Anterior cingulate cortex (tissue), 58 donors: ENCODE measurements at regions not wholly inside any gene's neighbourhood (a gene's known extent, or its start where the extent isn't known, plus 50 kb on each side); places are given as distances from the start of the nearest gene placed in this dataset.
A peak's percentile ranks its signal among the peaks of the same experiment; 100 is the strongest.
"Not testable (repeated sequence)": the region's sequence is repeated elsewhere in the genome, so short reads cannot be mapped to it uniquely, and the experiment has no call there.

Source experiments
- DNase-seq, 58 donors: peaks; one replicate each; lab custom pipeline; 2025; lab: John Stamatoyannopoulos, UW

DNA sequence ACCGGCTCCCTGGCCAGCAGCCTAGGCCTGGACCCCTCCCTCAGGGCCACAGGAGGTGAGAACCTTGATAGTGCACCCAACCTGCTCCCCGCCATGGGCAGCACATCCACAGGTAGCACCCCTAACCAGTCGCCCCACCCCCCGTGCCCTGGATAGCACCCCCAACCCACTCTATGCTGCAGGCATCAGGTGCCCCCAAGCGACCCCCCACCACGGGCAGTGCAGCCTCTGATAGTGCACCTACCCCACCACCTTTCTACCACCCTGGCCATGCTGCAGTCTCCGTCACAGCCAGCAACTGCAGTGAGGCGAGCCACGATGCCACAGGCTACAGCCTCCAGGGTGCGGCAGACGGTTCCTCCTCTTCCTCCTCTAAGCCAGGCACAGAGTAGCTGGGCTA is 55.6 kb downstream of the SOWAHC start:
- DNase-seq, result no peak

DNA sequence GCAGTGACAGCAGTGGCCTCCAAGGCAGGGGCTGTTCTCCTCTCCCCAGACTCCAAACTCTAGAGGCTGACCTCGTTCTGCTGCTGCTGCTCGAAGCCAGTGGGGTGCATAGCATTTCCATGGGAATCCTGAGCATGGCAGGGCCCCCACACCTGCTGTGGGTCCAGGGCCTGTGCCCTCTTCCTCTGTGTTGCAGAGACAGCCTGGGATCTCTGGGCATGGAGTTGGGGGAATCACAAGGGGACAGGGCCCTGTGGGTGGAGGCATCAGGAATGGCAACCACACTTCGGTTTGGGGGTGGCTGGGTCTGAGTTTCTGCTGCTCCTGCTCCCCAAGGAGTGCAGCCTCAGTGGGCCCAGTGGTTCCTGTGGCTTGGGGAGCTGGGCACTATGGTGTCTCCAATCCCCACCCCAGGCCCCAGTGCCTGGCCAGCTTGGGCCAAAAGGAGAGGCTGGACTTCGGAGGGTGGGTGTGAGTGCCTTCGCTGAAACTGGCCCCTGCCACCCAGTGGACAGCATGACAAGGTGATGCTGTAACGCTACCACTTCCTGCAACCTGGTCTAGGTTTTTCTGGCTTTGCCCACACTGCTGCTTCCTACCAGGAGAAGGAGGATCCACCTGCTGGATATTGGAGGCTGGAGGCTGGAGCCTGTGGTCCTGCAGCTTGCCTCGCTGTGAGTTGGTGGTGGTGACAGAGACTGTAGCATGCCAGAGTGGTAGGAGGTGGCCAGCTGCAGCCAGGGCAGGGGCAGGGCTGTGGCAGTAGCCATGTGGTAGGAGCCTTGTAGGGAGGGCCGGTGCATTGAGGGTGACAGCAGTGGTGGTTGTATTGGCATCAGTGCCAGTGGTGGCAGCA is 56.6 kb downstream of the SOWAHC start:
- no peak for DNase-seq

DNA sequence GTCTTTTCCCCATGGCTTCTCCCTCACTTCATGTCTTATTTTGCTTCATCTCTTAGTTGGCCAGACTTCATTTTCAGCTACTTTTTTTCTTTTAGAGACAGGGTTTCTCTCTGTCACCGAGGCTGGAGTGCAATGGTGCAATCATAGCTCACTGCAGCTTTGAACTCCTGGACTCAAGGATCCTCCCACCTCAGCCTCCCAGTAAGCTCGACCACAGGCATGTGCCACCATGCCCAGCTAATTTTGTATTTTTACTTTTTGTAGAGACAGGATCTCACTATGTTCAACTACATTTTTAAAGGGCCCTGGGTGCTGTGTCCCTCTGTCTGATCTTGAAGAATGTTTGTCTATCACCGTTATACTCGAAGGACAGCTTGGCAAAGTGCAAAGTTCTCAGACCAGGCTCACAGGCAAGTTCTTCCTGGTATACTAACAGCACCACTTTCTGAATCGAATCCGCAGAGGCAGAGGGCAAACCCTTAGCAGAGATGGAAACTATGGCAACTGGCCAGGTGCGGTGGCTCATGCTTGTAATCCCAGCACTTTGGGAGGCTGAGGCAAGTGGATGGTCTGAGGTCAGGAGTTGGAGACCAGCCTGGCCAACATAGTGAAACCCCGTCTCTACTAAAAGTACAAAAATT is 60.9 kb downstream of the SOWAHC start:
- DNase-seq, result no peak

DNA sequence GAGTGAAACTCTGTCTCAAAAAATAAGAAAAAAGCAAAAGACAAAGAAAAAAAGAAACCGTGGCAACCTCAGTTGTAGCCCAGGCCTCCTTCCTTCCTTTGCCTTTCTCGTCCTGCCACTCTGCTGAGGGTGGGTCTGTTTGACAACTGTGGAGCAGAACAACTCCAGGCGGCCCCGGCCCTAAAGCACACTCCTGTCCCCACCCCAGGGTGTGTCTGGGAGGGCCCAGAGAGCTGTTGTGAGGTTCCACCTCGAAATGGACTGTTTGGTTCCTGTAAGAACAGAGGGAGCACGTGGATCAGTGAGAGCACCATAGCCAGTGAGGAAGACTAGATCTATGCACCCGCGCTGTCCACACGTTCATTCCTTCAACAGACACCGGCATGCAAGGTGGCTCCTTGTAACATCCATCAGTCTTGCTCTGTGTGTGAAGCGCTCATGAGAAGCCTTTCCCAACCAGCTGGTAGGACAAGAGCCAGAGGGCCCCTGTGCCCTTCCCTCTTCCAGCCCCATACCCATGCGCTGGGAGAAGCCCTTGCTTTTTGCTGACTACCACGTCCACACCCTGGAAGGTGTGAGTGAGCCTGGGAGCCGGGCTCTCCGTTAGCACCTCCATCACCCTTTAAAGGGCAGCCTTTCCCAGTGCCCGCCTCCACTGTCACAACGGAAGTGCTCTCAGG is 61.6 kb downstream of the SOWAHC start:
- no peak for DNase-seq

DNA sequence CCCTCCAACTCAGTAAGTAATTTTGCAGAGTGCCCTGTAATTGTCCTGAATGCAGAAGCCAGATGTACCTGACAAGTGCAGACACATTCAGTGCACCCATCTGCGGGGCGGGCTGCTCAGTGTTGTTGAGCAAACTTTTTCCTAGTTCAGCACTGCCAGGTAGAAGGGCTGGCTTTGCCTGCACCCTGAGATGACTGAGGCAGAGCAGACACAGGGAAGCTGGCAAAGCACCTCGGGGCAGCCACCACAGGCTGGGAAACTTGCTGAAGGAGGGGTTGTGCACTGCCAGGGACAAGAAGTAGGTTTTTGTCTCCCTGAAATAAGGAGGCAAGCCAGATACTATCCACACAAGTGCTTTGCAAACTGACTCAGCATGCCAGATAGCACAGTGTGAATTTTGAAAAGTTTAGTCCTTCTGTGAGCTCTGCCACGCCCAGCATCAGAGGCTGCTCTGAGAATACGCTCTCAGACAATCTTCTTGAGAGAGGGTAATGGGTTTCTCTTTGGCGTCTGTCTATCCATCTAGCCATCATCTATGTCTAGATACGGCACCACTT is 62.3 kb downstream of the SOWAHC start:
- peak in 3 of 58 donors; percentile 1 to 24 (median 8) for DNase-seq

DNA sequence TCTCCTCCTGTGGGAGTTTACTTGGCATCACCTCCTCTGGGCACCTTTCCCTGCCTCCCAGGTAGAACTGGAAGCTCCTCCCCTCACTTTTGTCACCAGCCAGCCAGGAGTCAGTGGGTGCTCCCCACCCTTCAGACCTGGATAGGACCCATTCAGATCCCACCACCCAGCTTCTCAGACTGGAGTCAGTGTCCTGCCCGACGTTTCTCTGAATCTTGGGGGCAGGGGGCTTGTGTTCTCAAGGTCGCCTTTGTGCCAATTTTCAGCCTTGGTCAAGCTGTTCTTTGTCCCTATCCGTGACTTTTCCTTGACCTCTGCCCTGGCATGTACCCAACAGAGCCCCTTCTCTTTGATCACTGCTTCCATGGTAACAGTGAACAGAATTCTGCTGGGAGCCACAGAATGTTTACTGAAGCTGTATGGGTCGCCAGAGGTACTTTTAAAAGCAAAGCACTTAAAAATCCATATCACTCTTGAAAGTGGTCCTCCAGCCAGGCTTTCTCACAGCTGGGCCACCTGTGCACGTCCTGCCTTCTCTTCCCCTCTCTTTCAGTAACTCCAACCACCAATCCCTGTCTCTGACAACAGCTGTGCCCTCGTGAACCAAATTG is 63.1 kb downstream of the SOWAHC start:
- DNase-seq, result not testable (repeated sequence)

DNA sequence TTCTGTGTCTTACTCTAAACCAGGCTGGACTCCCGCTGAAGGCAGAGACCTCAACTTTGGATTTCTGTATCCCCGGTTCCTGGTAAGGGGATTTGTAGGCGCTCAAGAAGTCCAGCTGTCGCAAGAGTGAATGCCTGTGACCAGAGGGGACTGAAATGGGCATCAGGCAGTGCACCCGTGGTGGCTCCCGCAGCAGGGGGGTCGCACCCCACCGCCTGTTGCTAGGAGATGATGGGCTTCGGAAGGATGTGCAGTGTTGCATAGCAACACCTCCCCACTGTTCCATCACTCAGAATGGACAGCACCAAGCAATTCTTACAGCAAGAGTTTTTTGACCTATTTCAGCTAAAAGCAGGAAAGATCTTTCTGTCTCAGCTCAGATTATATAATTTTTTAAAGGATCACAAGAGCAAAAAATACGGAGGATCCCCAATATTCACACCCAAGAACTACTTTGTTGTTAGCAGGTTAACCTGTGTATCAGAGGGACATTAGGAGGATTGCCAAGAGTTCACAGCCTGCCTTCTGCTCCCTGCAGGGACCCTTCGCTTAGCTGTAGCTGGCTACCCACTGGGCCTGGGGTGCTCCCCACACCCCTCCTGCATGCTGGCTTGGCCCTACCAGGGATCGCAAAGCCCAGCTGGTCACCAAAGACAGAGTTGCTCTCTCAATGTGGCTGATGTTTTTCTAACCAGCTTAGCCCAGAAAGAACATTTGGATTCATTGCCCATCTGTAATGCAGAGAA is 63.8 kb downstream of the SOWAHC start:
- DNase-seq, result no peak

DNA sequence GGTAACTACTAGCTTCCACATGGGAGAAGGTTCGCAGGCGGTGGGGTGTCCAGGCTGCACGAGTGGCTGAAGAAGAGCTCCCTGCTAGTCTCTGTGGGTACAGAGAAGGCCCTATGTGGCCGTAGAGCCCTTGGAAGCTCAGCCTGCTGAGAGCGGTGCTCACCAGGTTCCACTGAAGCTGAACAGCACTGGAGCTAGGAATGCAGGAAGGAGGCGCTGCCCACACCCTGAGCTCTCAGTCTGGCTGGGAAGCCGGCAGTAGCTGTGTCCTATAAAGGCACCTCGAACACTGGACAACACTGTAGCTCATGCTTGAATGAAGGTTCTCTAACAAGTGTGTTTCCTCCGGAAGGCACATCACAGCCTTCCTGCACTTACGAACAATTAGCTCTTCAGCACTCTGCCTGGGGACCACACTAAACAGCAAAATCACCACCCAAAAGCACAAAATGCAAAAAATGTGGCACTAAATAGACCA is 64.6 kb downstream of the SOWAHC start:
- not testable (repeated sequence) for DNase-seq

DNA sequence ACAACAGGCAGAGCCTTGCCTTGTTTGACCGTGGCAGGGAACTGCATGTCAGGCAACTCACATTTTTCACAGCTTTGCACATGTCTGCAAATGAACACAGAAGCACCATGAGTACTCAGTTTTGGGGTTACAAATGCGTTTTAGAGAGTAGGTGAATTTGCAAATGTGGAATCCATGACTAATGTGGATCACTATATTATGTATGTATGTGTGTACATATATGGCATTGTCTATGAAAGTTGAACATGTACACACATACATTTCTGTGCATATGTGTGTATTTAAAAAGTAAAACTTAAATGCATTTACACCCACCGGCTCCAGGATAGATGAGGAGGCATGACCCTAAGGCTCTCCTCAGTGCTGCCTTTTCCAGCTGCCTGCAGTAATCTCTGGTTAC is 65.1 kb downstream of the SOWAHC start:
- DNase-seq, result no peak

DNA sequence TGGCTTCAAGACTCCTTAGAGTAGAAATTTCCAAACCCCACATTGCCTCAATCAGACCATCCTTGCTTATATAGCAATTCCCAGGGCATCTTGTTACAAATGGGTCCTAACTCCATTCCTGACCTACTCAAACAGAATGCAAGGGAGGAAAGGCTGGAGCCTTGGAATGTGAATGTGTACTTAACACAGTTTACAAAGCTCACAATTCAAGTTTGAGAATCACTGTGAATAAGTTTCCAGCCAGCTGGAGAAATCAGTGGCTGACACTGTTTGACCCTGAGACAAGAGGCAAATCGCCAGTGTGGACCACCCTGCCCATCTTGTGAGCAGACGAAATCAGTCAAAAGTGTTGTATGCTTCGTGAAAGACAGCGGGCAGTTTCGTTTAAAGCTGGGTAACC is 65.5 kb downstream of the SOWAHC start:
- no peak for DNase-seq

DNA sequence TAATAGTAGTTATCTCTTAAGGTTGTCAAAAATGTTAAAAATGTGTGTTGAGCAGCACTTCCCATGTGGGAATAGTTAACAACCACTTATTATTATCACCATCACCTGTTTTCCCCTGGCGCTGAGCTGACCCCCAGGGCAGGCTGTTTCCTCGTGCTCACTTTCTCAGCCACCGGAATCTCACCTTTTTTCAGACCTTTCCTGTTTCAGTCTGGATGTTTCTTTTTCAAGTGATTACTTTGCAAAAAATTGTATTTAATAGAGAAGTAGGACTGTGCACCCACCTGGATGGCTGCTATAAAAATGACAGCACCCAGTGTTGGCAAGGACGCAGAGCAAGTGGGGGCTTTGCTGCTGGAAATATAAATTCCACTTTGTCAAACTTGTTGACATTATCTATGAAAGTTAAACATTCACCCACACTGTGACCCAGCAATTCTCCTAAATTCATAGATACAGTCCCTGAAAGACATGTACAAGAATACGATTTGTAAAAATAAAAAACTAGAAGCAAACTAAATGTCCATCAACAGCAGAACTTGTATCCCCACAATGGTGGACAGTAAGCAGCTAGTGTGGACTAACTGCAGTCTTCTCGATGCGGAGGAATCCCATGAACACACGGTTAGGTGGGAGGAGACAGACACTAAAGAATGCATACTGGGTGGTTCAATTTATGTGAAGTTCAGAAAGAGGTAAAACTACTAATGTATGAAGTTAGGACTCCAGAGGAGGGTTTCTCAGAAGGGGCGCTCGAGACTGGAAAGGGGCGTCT is 66.5 kb downstream of the SOWAHC start:
- no peak for DNase-seq

DNA sequence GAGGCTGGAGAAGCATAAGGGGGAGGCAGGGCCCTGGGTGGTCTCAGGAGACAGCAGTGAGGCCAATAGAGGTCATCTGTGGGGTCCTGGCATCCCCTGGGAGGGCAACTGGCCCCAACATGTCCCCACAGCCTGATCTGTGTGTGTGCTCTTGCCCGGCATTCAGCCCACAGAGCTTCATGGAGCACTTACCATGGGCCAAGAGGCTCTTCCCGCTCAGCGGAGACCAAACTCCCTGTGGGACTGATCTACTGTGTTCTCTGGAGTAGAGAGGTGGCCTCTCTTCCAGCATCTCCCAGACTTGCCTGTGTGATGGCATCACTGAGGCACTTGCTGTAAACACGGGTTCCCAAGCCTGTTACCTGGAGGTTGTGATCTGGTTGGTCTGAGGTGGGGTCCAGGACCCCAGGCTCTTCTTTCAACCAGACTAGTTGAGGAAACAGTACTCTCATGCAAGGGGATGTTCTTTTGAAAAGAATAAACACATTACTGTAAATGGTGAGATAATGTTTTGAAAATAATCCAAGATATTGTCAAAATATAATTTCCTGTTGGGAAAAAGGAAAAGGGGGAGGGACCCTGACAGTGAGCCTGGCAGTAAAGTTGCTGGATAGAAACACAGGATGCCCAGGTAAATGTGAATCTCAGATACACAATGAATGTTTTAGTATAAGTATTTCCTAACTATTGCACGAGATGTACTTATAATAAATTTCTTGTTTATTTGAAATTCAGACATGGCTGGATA is 67.6 kb downstream of the SOWAHC start:
- DNase-seq, result no peak

DNA sequence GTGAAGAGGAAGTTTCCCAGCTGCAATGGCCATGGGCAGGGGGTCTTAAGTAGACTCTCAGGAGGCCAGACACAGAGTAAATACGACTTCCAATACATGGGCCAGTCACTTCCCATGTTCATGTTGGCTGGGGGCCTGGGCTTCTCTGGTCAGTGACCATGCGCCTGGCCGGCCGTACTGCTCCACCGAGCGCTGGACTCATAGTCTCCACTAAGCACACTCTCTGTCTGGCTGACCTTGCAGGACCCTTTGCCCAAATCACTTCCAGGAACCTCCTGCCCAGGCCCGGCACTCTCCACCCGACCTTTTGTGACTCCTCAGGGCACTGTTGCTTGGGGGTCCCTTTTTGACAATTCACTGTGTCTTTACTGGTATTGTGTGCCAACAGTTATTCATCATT is 69.3 kb downstream of the SOWAHC start:
- no peak for DNase-seq

DNA sequence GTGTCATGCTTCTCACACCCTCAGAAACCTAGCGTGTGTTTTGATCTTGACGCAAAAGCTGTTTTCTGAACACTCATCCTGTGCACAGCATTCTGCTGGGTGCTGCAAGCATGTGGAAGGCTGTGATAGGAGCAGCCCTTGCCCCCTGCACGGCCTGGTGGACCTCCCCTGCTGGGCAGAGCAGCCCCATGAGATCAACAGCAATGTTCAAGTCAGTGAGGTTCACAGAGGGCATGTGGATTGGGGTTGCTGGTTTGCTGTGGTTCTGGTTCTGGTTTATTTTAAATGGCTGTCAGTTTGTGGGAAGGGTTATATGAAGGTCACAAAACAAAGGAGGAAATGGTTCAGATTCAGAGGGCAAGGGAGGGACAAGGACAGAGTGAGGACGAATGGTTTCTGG is 71.3 kb downstream of the SOWAHC start:
- no peak for DNase-seq

DNA sequence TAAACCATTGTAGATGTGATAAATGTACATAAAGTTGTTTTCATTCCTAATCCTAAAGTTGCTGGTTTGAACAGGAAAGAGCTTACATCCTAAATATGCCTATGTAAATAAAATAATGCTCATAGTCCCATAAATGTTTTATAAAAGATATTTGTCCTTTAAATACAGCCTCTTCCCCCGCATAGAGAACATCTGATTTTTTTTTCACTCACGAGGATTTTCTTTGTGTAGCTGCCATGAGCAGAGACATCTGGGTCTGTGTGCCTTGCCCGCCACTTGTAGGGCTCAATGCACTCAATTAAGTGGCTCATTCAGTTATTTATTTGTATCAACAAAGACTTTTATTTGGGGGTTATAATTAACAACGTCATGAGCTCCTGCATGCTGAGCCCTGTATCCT is 72.8 kb downstream of the SOWAHC start:
- no peak for DNase-seq

DNA sequence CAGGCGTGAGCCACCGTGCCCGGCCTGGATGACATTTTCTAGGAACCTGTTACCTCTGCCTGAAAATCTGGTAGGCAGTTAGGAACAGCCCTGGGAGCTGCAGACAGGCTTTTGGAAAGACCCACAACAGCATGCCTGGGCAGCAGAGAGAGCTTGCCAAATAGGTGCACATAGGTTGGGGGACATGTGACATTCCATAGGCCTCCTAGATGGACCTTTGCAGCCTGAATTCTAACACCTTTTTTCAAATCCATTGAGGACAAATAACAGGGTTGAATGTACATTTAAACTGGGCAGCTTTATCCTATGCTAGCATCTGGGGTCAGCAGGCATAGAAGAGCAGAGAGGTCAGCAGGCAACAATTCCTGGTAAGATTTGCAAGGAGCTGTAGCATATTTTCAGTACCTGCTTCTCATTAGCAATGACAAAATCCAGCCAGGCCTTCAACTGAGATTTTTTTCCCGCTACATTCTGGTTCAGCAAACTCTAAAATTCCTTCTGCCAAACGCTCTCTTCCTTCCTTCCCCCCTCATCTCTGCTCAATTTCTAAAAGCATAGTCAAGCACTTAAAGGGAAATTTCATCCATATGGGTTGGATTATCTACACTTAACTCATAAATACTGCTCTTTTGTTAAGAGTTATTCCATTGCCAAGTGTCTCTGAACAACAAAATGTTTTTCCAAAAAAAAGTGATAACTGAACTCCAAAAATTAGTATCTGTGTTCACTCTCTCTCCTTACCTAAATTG is 75.2 kb downstream of the SOWAHC start:
- DNase-seq, result no peak

DNA sequence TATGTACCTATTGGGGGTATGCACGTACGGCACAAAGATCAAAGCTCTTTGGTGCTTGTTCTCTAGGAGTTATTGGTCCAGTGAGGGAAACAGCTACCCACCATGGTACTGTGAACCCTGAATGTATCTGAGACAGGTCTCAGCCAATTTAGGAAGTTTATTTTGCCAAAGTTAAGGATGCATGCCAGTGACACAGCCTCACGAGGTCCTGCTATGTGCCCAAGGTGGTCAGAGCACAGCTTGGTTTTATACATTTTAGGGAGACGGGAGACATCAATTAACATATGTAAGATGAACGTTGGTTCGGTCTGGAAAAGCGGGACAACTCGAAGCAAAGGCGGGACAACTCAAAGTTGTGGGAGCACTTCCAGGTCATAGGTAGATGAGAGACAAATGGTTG is 75.8 kb downstream of the SOWAHC start:
- no peak for DNase-seq

DNA sequence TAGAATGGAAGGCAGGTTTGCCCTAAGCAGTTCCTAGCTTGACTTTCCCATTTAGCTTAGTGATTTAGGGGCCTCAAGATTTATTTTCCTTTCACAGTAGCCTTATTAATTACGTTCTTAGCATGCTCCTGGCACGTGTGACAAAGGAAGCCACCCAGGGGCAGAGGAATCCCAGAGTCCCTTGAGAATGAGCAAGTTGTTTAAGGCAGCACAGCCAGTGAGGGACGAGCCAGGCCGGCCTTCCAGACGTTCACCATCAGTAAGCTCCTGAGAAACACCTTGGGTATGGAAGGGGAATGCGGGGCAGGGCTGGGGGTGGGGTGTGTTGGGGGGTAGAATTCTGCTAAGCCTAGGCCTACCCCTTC is 76.3 kb downstream of the SOWAHC start:
- DNase-seq, result no peak
